HG03354 (cell line): ENCODE measurements at regions not wholly inside any gene's neighbourhood (a gene's known extent, or its start where the extent isn't known, plus 50 kb on each side); places are given as distances from the start of the nearest gene placed in this dataset.
"Not testable (repeated sequence)": the region's sequence is repeated elsewhere in the genome, so short reads cannot be mapped to it uniquely, and the experiment has no call there.

Experiments
- ATAC-seq: cut with Tn5 transposase; IDR thresholded peaks from one replicate; pipeline ENCODE4 v1.9.1; 2021; ENCODE audit warnings: mild to moderate bottlenecking; ENCODE audit not compliant: unreplicated experiment, poor library complexity, severe bottlenecking

DNA sequence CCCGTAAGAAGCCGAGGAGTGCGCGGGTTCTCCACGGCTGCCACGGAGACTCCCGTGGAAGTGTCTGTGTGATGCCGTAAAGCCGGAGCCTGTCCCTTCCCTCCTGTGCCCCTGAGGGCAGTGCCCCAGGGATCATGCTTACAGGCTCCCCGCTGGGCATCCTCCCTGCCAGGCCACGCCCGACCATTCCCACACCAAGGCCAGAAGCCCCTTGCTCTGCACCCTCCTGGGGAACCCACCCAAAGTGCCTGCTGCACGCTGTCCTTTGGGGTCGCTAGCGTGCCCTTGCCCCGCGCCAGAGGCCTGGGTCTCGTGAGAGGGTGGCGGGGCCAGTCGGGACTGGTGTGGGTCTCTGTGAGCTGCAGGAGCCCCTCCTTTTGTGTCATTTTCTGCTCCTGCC lies 228.5 kb upstream of the C1orf174 start:
- no peak for ATAC-seq

DNA sequence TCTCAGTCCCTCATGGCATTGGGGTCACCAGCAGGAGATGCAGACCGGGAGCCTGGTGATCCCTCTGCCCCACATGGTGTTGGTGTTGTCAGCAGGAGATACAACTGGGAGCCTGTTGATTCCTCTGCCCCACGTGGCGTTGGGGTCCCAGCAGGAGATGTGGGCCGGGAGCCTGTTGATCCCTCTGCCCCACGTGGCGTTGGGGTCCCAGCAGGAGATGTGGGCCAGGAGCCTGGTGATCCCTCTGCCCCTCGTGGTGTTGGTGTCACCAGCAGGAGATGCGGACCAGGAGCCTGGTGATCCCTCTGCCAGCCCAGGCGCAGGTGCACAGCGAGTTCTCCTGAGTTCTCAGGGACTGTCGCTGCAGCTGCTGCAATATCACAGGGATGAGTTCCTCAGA lies 229.6 kb upstream of the C1orf174 start:
- ATAC-seq, result no peak

GRCh38 chr1:4130096-4130495 lies 230.0 kb upstream of the C1orf174 start:
- no peak for ATAC-seq

GRCh38 chr1:4131734-4132133 lies 231.7 kb upstream of the C1orf174 start:
- no peak for ATAC-seq

DNA sequence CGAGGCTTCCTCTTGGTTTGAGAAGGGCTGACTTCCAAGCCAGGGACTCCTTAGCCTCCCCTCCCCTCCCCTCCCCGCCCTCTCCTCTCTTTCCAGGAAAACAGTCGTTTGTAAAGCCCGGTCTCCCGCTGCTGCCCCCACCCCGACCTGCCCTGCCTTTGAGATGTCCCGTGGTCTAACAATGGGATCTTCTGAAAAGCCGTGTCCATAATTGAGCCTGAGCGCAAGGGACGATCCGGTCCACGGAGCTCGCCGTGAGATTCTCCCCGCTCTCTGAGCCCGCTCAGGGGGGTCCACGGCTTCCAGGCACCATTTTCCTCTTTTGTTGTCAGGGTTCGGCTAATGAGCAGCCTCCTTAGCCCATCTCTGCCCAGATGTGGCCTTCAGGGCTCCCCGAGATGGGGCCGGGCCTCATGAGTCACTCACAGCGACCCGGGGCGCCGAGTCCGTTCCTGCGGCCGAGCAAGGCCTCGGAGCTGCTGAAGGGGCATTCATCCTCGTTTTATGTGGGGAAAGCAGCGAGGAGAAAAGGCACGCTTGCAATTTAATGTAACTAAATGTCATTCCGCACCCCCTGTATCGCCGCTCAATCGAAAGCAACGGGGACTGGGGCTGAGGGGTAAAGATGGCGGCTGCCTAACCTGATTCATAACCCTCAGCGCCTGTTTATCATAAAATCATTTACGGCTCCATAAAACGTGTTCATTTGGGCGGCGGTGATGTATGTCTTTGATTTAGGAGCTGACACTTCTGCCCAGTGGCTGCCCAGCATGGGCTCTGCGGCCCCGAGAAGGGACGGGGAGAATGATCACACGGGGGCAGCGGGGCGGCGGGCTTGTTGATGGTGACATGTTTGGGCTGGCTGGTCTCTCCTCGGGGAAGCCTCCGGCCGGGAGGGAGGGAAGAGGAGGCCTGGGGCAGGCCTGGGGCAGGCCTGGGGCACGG lies 232.6 kb upstream of the C1orf174 start:
- no peak for ATAC-seq

DNA sequence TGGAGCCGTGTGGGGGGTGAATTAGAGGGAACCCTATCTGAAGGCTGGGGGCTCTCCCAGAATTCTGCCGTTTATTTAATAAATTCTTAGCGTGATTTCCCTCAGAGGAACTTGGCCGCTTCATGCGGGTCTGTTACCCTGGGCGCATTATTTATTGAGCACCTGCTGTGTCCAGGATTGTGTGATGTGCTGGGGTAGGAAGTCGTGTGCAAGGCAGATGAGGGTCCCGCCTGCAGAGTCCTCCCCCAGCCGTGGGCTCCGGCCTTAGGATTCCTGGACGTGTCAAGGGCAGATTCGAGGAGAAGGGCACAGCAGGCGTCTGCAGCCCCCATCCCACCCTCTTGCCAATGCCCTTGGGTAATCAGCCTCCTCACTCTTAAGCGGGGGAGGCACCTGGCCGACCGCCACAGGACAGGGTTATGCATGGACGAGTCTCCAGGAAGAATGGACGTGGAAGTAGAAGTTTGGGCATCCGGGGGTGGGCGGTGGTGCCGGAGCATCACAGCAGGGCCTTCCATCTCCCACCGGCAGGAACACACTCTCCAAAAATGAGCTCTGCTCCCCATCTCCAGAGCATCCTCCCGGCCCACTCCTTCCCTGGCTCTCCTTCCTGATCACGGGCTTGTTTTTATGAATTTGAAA lies 233.3 kb upstream of the C1orf174 start:
- no peak for ATAC-seq

DNA sequence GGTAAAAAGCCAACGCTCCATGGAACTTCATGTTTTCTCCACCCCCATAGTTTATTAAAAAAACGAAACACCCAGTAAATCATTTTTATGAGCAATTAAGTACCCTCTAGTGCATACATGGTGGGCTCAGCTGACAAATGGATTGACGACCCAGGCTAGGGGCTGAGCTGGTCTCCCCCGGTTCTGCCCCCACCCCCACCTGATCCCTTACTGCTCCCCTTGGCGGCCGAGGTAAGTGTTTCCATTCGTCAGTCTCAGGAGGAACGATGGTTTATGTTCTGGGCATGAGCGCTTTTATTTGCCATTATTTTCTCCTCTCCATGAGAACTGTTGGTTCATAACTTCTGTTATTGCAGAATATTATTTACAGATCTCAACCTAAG lies 233.9 kb upstream of the C1orf174 start:
- ATAC-seq, result no peak

GRCh38 chr1:4135853-4136252 lies 235.8 kb upstream of the C1orf174 start:
- ATAC-seq, result not testable (repeated sequence)

GRCh38 chr1:4137621-4138415 lies 237.7 kb upstream of the C1orf174 start:
- ATAC-seq, result no peak

- ATAC-seq, result no peak
Measured at GRCh38 chr1:4139646-4140045, 239.6 kb upstream of the C1orf174 start.

- no peak for ATAC-seq
Measured at GRCh38 chr1:4140241-4140640, 240.2 kb upstream of the C1orf174 start.

- ATAC-seq, result no peak
Measured at GRCh38 chr1:4140821-4141220, 240.7 kb upstream of the C1orf174 start.

- ATAC-seq, result no peak
Measured at GRCh38 chr1:4144349-4144971, 244.4 kb upstream of the C1orf174 start.

DNA sequence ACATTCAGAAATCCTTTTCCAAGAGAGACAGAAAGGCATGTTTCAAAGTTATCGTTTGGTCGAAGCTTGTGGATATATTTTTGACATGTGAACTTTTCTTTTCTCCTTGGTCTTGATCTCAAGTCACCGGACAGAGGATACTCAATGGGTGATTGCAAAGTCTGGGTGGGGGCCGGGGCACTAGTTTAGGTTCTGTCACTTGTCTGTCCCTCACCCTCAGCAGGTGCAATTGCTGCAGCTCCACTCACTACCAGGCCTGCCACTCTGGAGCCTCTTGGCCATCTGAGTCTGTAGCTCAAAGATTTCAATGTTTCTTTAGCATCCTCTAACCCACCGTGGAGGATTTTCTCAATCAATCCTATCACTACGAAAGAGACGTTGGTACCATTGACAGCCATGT lies 246.0 kb upstream of the C1orf174 start:
- ATAC-seq, result no peak

DNA sequence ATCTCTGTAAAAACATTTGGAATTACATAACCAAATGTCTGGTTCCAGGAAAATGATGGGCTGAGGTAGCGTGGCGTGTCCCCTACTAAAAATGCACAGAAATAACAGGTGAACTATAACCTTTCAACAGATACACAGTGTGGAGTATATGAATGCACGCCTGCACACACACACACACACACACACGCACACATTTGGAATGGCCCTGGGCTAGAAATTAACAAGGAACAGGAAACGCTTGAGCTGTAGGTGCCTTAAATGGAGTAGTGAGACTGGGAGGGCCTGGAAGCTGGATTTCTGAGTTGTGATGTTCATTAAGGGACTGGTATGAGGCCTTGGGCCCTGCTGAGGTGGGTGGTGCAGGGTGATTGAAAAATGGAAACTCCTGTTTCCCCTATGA lies 246.5 kb upstream of the C1orf174 start:
- ATAC-seq, result no peak

DNA sequence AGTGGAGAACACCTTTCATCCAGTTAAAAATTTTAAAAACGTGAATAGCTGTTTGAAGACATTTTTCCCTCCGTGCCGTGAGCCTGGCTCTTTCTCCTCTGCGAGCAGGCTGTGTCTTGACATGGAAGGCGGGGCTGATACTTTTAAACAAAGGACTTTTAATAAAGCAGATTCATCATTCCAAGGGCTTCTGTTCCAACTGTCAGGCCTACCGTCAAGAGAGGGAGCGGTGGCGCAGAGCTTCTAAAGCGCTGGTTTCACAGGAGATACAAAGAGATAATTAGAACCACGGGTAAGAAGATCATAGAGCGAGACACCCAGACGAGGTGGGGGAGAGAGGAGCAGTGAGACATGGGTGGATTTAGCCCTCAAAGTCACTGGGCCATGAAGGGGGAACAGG lies 247.4 kb upstream of the C1orf174 start:
- no peak for ATAC-seq

- ATAC-seq, result no peak
Measured at GRCh38 chr1:4149281-4149680, 249.2 kb upstream of the C1orf174 start.

DNA sequence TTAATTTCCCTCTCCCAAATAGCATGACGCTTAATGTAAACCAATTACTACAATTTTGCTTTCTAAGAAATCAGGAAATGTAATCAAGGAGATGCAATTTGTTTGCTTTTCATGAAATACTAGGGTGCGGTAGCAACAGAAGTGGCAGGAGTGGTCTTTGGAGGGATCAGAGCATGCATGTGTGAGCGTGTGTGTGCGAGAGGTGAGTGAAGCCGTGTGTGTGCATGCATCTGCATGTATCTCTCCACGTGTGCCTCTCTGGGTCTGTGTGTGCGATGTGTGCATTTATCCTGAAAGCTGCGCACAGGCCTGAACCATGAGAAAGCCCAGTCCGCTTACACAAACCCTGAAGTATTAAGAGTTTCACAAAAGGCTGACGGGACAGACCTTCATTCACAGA lies 249.8 kb upstream of the C1orf174 start:
- ATAC-seq, result no peak

GRCh38 chr1:4150262-4150661 lies 250.2 kb upstream of the C1orf174 start:
- ATAC-seq, result no peak

DNA sequence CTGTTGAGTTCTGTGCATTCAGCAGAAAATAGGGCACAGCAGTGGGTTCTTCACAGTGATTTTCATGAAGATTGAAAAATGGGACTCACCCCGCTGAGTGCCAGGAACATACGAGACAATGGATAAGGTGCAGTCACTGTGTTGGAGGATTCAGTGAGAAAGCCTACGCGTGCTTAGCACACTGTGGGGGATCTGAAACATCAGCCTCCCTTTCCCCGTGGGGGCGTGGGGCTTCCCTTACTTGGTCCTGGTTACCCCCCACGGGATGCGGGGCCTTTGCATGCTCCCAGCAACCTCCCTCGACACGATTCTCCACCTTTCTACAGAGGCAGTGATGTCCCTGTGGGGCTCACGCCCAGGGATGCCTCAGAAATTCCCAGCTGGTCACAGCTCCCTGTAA lies 252.2 kb upstream of the C1orf174 start:
- ATAC-seq, result no peak
